ENCODE measurements at regions not wholly inside any gene's neighbourhood (a gene's known extent, or its start where the extent isn't known, plus 50 kb on each side); places are given as distances from the start of the nearest gene placed in this dataset.
A peak's percentile ranks its signal among the peaks of the same experiment; 100 is the strongest.

GRCh38 chr1:184221087-184221486 is 165.7 kb upstream of the C1orf21 start:
- DNase-seq (ENCODE audit: low read depth, low spot score) (no peak), FAIRE-seq (no peak), ATAC-seq (no peak)
- Histone ChIP-seq H3K9me3 (replicated peaks; ENCODE audit: control insufficient read depth, insufficient read depth, low read length) (no peaks in the 10 kb centered on the region), H2AFZ (ENCODE audit: control insufficient read depth, low read depth, low read length) (no peak overlapping the region), H3K4me1 (ENCODE audit: control insufficient read depth, insufficient read depth, low read length) (no peaks in the 10 kb centered on the region), H4K20me1 (ENCODE audit: control insufficient read depth, insufficient read depth) (no peaks in the 10 kb centered on the region), H3K79me2 (ENCODE audit: control insufficient read depth, insufficient read depth, low read length) (no peaks in the 10 kb centered on the region), H3K27ac (ENCODE audit: control insufficient read depth, insufficient read depth) (no peak overlapping the region), H3K36me3 (ENCODE audit: control insufficient read depth in 2 of 2, insufficient read depth in 2 of 2, low read length in 1 of 2) (no peaks in the 10 kb centered on the region), H3K4me3 (no peak overlapping the region), H3K9ac (ENCODE audit: control insufficient read depth, insufficient read depth, low read length) (no peak overlapping the region), H3K4me2 (ENCODE audit: control insufficient read depth, insufficient read depth) (no peak overlapping the region), H3K27me3 (replicated peaks in 1 of 2; ENCODE audit: control insufficient read depth in 2 of 2, insufficient read depth in 2 of 2, low read length in 1 of 2) (peaks cover 0 to 5% of the 10 kb centered on the region in 2 experiments; a peak in 1 of 4 replicates)
- ChIA-PET RAD21 (ENCODE audit: unreplicated experiment) (interaction anchor here (1.0 to 2.7 kb wide), 2 partner anchors 145 to 150 kb away, joined by 3 to 22 read pairs; no protein-coding TSS in a partner anchor), SMC1A (ENCODE audit: uncharacterized antibody, unreplicated experiment) (interaction anchor here (0.5 to 6.6 kb wide), 8 partner anchors 21 to 927 kb away, joined by 3 to 57 read pairs (median 4); no protein-coding TSS in a partner anchor), CTCF (interaction anchor here (1.0 to 6.7 kb wide), 13 partner anchors 9 to 566 kb away, joined by 3 to 82 read pairs (median 6); no protein-coding TSS in a partner anchor), POLR2A (no interaction called here)
- no peak for TF ChIP-seq BMI1 (IDR thresholded peaks at IDR 0.05; ENCODE audit: borderline replicate concordance)
- no peak for TF ChIP-seq NBN (IDR thresholded peaks at IDR 0.05)
- no peak for TF ChIP-seq YY1 (IDR thresholded peaks at IDR 0.05; ENCODE audit: low read depth, low read length)
- TF ChIP-seq ZBED1 (IDR thresholded peaks at IDR 0.05; ENCODE audit: borderline replicate concordance) = no peak
- no peak for TF ChIP-seq SIN3A (IDR thresholded peaks at IDR 0.05; ENCODE audit: low read depth, low read length)
- BruUV-seq (replicated peaks) = no TSS peak
- intact Hi-C loops (cut with micrococcal nuclease; ENCODE audit: unreplicated experiment) (loop anchor here (5.0 to 10.0 kb wide), 3 partner anchors 304 to 444 kb away; no protein-coding TSS in a partner anchor), in situ Hi-C loops (cut with MboI) (loop anchor here (5.0 to 10.0 kb wide), 2 partner anchors 144 to 566 kb away; partner anchors contain the start of gene APOBEC4)
- 57% methylated on average over 2 of the region's 2 CpGs for WGBS (ENCODE audit: insufficient coverage, insufficient replicate concordance, low lambda C conversion rate, missing lambda C conversion rate)

GRCh38 chr1:184222652-184223052 is 164.2 kb upstream of the C1orf21 start:
- intact Hi-C loops (cut with micrococcal nuclease; ENCODE audit: unreplicated experiment) (loop anchor here (1.0 to 10.0 kb wide), 5 partner anchors 147 to 567 kb away; no protein-coding TSS in a partner anchor), in situ Hi-C loops (cut with MboI) (loop anchor here (5.0 to 10.0 kb wide), 2 partner anchors 145 to 568 kb away; partner anchors contain the start of gene APOBEC4)
- H4K20me1 ChIP-seq (ENCODE audit: control insufficient read depth, insufficient read depth) = no peaks in the 10 kb centered on the region
- ChIA-PET SMC1A (ENCODE audit: uncharacterized antibody, unreplicated experiment) (interaction anchor here (0.8 to 6.6 kb wide), 8 partner anchors 132 to 568 kb away, joined by 3 to 57 read pairs (median 6); no protein-coding TSS in a partner anchor), RAD21 (ENCODE audit: unreplicated experiment) (interaction anchor here (0.6 to 2.7 kb wide), 5 partner anchors 62 to 792 kb away, joined by 3 to 22 read pairs (median 5); no protein-coding TSS in a partner anchor), POLR2A (no interaction called here), CTCF (interaction anchor here (0.7 to 6.7 kb wide), 30 partner anchors 9 to 568 kb away, joined by 3 to 82 read pairs (median 4); no protein-coding TSS in a partner anchor)
- no TSS peak for BruUV-seq (replicated peaks)
- FAIRE-seq (peak; percentile 92), DNase-seq (ENCODE audit: low read depth, low spot score) (peak; percentile 11), ATAC-seq (peak; percentile 59)
- H3K27me3 ChIP-seq (replicated peaks in 1 of 2; ENCODE audit: control insufficient read depth in 2 of 2, insufficient read depth in 2 of 2, low read length in 1 of 2) = peaks cover 0 to 5% of the 10 kb centered on the region in 2 experiments; a peak in 1 of 4 replicates
- no peak overlapping the region for H2AFZ ChIP-seq (ENCODE audit: control insufficient read depth, low read depth, low read length)
- peak overlapping the region; percentile 12; the same call in 1 of the 2 replicates for H3K4me2 ChIP-seq (ENCODE audit: control insufficient read depth, insufficient read depth)
- no peaks in the 10 kb centered on the region for H3K36me3 ChIP-seq (ENCODE audit: control insufficient read depth in 2 of 2, insufficient read depth in 2 of 2, low read length in 1 of 2)
- no peak overlapping the region for H3K4me3 ChIP-seq
- no peak overlapping the region for H3K27ac ChIP-seq (ENCODE audit: control insufficient read depth, insufficient read depth)
- 19% methylated on average over 9 of the region's 9 CpGs for WGBS (ENCODE audit: insufficient coverage, insufficient replicate concordance, low lambda C conversion rate, missing lambda C conversion rate)
- no peaks in the 10 kb centered on the region for H3K9me3 ChIP-seq (replicated peaks; ENCODE audit: control insufficient read depth, insufficient read depth, low read length)
- no peak overlapping the region for H3K9ac ChIP-seq (ENCODE audit: control insufficient read depth, insufficient read depth, low read length)
- no peaks in the 10 kb centered on the region for H3K79me2 ChIP-seq (ENCODE audit: control insufficient read depth, insufficient read depth, low read length)
- H3K4me1 ChIP-seq (ENCODE audit: control insufficient read depth, insufficient read depth, low read length) = no peaks in the 10 kb centered on the region
- no peak for TF ChIP-seq NKRF (conservative IDR thresholded peaks at IDR 0.05)
- no peak for TF ChIP-seq ASH2L (IDR thresholded peaks at IDR 0.05; ENCODE audit: borderline replicate concordance, low read depth)
- TF ChIP-seq BCLAF1 (IDR thresholded peaks at IDR 0.05) = no peak
- TF ChIP-seq POU2F2 (IDR thresholded peaks at IDR 0.05; ENCODE audit: borderline replicate concordance, low read depth, low read length) = no peak
- TF ChIP-seq MYB (IDR thresholded peaks at IDR 0.05; ENCODE audit: borderline replicate concordance, low read depth, low read length) = no peak
- no peak for TF ChIP-seq POLR2AphosphoS5 (IDR thresholded peaks at IDR 0.05; ENCODE audit: low read length)
- no peak for TF ChIP-seq TCF3 (IDR thresholded peaks at IDR 0.05; ENCODE audit: borderline replicate concordance, insufficient read depth, low read depth, low read length)
- peak; percentile 90 for TF ChIP-seq RAD21 (IDR thresholded peaks at IDR 0.05; ENCODE audit: insufficient read depth, low read depth, low read length)

Data from GM12878 (cell line).